ENCODE measurements at regions not wholly inside any gene's neighbourhood (a gene's known extent, or its start where the extent isn't known, plus 50 kb on each side); places are given as distances from the start of the nearest gene placed in this dataset.

DNA sequence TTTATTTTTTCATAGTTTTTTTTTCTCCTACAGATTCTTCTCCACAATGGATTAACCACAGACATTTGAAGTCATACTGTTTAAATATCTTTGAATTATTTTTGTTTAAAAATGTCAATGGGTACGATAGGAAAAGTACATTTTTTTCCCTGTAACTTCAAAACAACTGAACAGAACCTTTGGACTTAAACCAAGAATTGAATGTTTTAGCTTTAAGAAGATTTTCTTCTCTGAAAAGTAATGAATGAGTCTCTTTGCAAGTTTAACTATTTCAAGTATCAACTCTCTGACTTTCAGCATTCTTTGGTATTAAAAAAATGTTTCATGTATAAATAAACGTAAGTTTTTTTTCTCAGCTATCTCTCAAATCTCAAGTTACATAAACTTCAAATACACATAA, 364.3 kb downstream of the FBXO8 start:
- DNase-seq, result no peak

DNA sequence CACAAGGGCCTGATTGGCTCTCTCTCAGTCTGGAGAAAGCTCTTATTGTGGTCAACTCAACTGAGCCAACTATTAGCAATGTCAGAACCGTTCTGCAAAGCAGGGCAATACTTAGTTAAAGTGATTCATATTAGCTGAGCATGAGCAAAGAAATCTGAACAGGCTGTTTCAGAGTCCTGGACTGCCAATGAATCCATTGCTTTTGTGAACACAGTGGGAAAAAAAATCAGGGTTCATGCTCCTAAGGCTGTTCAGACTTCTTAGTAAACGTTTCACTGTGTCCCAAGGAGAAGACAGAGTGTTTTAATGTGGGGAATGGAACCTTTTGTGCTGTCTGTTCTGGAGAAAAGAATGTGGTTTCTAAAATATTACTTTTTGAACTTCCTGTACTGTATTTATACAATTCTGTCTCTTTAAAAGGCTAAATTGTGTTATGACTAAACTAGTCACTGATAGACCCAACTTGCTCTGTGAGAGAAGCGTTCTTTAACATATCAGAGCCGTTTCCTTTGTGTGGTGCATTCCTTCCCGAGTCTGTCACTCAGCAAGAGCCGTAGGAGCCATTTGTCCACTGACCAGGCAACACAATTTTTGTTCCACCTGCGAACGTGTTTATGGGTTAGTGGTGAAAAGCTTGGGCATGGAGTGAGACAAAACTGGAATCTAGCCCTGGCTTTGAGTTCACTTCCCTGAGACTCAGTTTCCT, 366.1 kb downstream of the FBXO8 start:
- no peak for DNase-seq

DNA sequence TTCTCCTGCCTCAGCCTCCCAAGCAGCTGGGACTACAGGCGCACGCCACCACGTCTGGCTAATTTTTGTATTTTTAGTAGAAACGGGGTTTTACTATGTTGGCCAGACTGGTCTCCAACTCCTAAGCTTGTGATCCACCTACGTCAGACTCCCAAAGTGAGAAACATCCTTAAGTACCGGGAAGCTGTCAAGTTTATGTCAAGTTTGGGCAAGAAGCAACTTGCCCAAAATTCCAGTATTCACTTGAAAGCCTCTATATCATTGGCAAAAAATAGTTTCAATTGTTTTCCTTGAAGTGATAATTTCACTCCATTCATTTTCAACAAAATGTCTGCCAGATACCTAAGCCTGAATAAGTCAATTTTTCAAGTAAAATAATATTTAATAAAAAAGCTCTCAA, 370.0 kb downstream of the FBXO8 start:
- no peak for DNase-seq

DNA sequence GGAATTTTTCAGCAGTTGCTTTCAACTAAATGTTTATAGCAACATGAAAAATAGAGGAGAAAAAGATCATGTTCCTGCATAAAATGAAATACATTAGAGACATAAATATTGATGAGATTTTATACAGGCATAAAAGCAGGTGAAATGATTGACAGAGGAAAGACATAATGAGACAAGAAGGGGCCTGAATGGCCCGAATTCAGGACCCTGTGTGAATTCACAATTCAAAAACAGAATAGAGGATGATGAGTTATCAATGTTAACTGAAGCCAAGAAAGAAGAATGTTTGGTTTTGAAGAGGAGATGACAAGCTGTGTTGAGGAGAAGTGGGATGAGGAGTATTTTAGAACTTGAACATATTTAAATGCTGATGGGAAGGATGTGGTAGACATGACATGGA, 371.1 kb downstream of the FBXO8 start:
- no peak for DNase-seq

DNA sequence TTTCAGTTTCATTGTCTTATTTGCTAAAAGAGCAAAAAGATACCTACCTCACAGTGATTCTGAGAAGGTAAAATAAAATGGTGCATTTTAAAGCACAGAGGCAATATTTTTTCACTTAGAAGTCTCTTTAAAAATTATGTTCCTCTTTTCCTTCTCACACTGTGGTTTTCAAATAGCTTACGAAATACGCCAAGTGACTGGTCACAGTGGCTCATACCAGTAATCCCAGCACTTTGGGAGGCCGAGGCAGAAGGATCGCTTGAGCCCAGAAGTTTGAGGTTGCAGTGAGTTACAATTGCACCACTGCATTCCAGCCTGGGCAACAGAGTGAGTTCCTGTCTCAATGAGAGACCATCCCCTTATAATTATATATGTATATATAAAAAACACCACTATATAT, 372.6 kb downstream of the FBXO8 start:
- DNase-seq, result no peak

DNA sequence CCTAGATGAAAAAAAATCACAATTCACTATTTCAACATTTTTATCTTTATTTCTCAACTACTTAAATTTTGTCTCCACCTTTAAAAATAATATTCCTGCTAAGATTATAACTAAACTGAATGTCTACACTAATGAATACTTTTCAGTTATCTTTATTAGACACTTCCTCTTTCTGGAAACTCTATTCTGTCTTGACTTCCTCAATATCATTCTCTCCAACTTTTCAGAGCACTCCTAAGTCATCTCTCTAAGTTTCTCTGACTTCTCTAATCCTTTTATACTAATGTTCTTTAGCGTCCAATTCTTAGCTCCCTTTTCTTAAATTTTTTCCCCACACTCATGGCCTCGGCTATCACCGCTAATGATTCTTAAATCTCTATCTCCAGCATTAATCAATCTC, 374.2 kb downstream of the FBXO8 start:
- DNase-seq, result no peak

DNA sequence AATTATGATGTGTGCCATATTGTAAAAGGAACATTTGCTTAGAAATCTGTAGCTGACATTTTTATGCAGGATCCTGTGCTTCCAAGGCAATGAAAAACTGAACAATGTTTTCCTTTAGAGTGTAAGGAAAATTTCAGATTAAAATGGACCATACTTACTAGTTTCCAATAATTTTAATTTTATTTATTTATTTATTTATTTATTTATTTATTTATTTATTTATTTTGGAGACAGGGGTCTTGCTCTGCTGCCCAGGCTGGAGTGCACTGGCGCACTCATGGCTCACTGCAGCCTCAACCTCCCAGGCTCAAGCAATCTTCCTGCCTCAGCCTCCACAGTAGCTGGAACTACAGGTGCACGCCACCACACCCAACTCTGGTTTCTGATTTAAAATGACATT, 369.8 kb upstream of the HAND2 start:
- DNase-seq, result no peak

DNA sequence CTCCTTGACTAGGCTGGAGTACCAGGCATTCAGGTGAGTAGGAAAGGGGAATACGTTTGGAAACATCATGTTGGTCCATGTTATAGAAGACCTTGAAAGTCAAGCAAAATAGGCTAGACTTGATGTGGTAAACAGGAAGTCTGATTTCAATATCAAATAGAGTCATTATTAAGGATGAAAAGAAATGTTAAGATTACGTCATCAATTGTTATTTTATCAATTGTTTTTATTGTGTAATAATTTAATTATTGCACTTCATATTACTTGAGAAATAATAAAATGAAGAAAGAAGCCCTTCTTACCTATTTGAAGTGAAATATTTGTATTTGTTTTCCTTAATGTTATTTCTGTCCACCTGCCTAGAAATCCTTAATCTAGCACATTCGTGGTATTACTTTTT, 361.0 kb upstream of the HAND2 start:
- DNase-seq, result no peak

DNA sequence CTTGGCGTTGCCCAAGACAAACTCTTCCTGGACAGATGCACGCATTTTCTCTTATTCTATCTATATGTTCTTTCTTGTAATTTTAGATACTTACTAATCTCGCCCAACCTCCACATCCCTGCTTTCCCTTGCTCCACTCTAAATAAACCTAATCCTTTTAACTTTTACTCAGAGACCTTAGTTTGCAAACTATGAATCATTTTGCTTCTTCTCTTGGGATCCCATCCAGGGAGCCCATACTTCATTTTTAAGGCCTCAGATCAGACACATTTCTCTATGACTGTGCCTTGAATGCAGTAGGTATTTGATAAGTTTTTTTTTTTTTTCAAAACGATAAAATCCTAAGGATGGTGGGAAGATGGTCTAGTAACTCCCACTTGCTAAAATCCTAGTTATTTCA, 353.8 kb upstream of the HAND2 start:
- DNase-seq, result no peak

DNA sequence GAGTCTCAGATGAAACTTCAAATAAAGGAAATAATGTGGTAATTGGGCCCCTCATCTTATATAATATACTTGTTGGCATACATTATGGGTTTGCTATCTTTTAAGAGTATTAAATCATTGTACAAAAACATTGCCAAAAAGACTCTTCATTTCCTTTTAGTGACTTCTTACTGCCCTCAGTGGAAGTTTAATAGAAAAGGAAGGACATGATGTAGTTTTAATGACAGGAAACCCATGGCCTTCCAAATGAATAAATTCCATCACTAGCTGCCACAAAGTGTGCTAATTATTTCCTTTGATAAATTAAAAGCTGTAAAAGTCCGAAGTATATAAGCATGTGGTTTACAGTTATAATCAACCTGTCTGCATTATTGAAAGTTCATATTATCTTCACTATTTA, 350.9 kb upstream of the HAND2 start:
- DNase-seq, result no peak

DNA sequence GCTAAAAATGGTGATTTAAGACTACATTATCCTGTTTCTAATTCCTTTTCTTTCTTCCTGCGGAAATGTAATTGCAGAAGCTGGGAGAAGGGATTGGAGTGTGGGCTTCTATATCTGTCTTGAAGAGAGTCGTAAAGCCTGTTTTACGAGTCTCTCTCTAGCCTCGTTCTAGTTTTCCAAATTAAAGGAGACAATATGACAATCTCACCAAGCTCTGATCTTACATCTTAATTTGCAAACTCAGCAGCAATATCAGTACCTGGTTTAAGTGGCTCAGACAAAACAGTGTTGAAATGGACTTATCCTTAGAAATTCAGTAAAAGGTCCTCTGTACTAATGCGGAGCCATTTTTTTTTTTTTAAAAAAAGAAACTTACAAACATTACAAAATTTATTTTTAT, 349.5 kb upstream of the HAND2 start:
- DNase-seq, result no peak

DNA sequence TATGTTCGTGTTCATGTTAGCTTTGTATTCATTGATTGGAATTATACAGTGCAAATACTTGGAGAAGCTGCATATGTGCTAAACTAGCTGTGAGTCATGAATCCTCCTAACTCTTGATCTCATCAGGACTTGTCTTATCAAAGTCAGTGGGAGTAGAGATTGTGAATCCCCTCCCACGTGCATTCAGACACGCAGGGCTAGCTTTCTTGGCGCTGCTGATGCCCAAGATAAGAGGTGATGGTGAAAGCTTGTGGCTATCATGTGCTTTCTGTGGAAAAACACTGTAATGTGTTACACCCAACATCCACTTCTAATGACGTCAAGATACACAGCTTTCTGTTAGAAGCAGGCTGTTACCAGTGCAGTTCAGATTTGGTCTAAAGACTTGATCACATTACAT, 348.7 kb upstream of the HAND2 start:
- no peak for DNase-seq

DNA sequence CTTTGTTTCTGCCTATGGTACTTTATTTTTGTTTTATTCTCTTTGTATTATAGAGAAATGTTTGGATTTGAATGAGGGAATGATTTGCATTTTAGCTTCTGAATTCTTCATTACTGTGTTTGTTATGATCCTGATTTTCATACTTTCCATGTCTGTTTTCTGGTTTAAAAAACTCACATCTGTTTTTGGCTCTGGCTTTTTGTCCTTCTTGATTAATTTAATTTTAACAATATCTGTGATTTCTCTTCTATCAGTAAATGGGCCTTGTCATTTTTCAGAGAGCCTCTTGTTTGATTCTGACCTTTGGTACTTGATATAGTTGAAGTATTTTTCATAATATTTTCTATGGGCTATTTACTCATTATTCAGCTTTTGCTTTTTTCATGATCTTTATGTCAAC, 341.6 kb upstream of the HAND2 start:
- DNase-seq, result no peak

DNA sequence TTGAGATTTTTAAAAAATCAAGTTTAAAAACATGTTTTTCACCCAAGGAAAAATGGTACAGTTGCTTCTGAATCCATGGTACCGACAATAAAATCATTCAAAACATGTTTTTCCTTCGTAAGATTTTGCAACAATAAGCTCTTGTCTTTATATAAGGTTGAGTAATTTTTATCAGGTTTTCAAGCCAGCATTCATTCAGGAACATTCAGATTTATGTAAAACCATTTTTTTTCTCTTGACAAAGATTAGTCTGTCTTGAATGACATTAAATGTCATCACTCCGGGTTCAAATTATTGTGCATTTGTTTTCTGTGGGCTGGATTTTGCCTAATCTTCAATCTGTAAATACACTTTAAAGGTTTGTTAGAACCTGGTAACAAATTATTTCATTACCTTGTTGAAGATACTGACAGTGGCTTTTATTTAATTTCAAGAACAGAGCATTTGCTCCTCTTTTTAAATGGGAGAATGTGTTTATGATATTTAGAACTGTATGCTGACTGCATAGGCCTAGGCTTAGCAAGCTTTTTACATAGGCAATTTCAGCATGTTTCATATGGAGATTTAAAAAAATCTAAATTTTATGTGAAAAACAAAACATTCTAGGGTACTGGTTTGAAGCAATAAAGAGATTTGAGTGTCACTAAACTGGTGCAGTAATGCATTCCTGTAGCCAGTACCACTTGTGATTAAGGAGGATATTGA, 336.4 kb upstream of the HAND2 start:
- DNase-seq, result no peak

DNA sequence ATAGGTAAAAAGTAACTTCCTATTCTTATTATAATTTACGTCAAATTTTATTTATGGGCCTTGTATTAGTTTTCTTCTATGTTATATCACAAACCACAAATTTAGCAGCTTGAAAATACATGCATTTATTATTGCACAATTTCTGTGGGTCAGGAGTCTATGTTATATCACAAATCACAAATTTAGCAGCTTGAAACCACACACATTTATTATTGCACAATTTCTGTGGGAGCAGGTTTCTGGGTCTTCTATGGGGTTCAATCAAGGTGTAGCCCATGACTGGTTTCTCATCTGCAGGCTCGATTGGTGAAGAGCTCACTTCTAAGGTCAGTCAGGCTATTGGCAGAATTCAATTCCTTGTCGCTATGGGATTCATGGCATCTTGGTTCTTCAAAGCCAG, 332.7 kb upstream of the HAND2 start:
- DNase-seq, result no peak

DNA sequence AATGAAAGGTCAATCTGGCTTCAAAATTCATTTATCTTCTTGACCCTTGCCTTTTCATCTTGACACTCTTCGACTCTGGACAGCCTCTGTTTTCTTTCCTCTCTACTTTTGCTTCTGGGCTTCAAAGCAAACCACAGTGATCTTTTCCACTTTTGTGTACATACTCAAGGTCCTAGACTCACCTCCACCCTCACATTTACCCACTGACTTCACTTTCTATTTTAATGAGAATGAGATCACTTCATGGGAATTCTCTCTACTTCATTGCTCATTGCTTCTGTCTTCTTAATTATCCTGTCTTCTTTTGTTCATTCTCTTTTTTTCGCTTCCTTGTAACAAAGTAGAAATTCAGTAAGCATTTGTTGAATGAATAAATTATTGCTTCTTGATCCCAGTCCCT, 330.1 kb upstream of the HAND2 start:
- DNase-seq, result no peak

DNA sequence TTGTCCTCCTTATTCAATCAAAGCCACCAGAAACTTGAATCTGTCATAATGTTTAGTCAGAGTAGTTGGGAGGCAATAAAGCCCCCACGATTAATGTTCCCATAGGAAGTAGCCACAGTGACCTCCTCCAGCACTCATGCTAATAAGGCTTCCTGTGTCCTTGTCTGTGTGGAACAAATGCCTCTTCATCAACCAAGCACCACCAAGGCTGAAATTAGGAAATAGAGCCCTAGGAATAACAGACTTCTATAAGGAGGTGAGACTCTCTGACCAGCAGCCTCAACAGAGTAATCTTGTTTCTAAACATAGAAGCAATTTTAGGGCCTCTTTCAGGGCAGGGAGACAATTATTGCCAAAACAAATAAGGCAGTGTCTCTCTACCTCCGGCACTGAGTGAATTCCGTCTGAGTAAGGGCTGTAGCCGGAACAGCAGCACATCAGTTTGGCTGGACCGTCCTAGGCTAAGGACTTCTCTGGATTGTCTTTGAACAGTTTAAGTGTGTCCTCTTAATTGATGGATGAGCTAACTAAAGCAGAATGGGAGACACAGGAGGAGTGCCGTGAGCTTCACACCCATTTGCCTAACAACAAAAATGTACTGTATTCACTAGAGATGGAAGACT, 329.2 kb upstream of the HAND2 start:
- DNase-seq, result no peak

DNA sequence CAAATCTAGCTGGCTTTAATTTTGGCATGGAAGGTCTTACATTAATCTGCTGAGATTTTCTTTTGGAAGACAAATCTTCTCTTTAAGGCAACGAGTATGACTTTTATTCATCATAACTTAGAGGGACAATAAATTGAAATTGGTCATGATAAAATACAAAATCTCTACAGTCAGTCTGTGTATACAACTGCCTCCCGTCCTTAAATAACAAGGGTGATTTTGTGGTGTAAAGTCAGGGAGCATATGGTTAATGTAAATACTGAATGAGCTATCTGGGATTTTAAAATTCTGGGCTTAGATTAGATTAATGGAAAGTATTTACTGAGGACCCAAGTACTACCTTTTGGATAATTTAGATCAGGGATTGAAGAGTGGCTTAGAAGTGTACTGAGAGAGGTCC, 328.4 kb upstream of the HAND2 start:
- no peak for DNase-seq

DNA sequence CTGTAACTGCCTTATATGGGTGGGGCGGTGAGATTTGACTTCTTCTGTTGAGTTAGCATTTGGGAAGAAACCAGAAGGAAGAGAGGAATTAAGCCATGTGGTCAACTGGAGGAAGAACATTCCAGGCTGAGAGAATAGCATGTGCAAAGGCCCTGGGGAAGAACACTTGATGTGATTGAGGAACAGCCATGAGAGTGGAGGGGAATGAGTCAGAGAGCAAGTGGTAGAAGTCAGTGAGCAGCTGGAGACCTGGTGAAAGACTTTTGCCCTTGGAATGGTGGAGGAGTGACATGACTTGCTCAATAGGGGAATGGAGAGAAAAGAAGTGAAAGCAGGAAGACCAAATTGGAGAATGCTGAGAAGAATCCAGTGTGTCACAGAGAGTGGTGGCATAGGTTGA, 327.8 kb upstream of the HAND2 start:
- DNase-seq, result no peak

DNA sequence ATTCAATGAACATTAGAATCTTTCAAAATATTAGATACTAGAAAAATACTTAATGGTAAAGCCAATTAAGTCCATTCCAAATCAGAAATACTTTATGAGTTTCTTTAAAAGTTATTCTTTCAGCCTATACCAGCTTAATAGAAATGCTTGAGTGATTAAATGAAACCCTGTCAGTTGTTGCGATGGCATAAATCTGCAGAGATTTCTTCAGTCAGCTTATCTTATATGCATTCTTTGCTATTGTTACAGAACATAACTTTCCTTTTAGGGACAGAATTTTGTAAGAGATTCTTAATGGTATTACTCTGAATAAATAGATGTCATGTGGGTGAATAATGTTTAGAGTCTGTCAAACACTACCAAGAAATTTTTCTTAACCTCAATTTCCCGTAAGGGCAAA, 325.0 kb upstream of the HAND2 start:
- no peak for DNase-seq

DNA sequence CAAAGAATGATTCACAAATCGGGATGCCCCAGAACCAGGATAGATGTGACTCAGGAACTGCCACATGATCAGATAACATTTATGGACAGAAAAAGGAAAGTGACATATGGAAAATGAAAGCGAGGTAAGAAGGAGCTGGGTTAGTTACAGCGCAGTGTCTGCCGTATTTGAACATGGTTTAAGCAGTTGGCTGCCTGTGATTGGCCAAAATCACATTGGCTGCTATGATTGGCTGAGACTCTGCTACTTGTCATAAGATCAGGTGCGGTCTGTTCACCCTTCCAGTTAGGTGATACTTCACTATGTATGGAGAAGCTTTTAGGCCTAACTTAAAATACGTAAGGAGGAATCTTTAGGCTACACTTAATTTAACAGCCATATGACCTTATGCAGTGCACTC, 322.7 kb upstream of the HAND2 start:
- DNase-seq, result no peak

DNA sequence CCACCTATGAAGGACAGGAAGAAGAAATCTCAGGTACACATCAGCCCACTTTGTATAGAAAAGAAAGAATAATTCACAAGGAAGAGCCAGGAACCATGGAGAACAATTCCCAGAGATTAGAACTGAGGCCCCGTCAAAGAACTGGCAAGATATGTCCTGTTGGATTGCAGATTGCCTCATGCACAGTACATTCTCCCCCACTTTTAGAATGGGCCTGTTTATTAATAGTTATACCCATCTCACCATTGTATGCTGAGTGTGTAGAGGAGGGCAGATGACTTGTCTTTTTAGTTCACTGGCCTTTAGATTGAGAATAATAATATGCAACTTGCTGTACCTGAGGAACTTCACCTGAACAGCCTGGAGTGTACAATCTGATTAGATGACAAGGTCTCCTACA, 315.6 kb upstream of the HAND2 start:
- DNase-seq, result no peak

DNA sequence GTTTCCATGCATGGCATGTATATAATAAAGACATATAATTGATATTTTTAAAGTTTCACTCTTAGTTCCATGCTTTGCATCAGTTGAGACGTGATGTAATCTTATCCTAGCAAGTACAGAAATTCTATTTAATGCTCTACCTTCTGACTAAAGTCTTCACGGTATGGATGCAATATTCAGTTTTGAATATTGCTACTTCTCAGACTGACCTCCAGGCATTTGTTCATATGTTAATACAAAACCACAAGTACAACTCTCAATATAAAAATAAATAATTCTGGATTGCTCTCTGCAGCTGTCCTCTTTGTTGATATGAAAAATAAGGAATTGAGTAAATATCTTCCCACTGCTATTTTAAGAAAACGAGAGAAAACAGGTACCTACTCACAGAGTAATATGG, 309.8 kb upstream of the HAND2 start:
- no peak for DNase-seq

DNA sequence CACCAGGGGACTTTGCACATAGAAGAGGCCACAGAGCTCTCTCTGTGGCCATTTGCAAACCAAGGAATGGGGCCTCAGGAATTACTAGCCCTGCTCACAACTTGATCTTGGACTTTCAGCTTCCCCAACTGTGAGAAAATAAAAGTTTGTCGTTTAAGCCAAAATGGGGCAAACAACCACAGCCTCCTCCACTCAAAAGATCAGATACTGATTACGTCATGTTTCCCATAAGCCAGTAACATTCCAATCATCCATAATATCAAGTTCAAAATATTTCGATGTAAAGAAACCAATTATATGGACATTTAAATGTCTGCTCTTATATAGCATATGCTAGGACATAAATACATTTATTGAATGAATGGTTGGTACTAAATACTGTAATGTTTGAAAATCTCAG, 307.5 kb upstream of the HAND2 start:
- no peak for DNase-seq

DNA sequence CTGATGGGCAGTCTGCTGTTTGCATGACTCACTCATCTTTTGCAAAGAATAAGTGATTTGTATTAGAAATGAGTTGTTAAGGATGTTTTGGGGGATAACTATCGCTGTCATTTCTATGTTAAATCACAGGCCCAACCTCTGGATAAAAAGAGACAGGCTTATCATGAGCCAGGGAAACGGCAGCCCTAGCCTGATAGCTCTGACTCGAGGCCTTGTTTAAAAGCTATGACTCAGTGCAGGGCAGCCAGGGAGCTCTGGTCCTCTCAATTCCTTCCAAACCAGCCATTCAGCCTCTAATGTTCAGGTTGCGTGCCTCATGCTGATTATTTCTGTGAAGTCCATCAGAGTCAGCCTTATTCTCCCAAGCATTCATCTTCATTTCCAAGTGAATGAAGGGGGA, 305.9 kb upstream of the HAND2 start:
- no peak for DNase-seq
